Liver (tissue), 8 donors: ENCODE measurements at regions not wholly inside any gene's neighbourhood (a gene's known extent, or its start where the extent isn't known, plus 50 kb on each side); places are given as distances from the start of the nearest gene placed in this dataset.

Experiments used
- DNase-seq: peaks from one replicate; pipeline ENCODE4 v3.0.0-alpha.2; 2017; ENCODE audit warnings: low spot score
- H3K27ac ChIP-seq, 2 donors: one replicate each; pipeline ENCODE4 v1.7.0; 2013; ENCODE audit warnings: inconsistent platforms in 2 of 2, low read length in 2 of 2, control low read depth in 1 of 2, low read depth in 1 of 2, mild to moderate bottlenecking in 1 of 2
- H3K27me3 ChIP-seq, 4 donors: one replicate each; pipeline versions ENCODE4 v1.6.1 to v1.7.0; 2013; ENCODE audit warnings: low read length in 3 of 4, inconsistent platforms in 1 of 4, mild to moderate bottlenecking in 1 of 4, moderate library complexity in 1 of 4; ENCODE audit not compliant: control insufficient read depth in 4 of 4, insufficient read depth in 4 of 4
- H3K36me3 ChIP-seq, 4 donors: one replicate each; pipeline versions ENCODE4 v1.6.1 to v1.7.0; 2013; ENCODE audit warnings: low read length in 3 of 4, mild to moderate bottlenecking in 3 of 4, low read depth in 1 of 4, moderate library complexity in 1 of 4; ENCODE audit not compliant: control insufficient read depth in 4 of 4, insufficient read depth in 3 of 4
- H3K4me1 ChIP-seq, 4 donors: one replicate each; pipeline versions ENCODE4 v1.6.1 to v1.7.0; 2013; ENCODE audit warnings: low read length in 3 of 4, mild to moderate bottlenecking in 3 of 4, moderate library complexity in 1 of 4; ENCODE audit not compliant: control insufficient read depth in 4 of 4, insufficient read depth in 4 of 4
- H3K4me3 ChIP-seq, 3 donors: one replicate each; pipeline versions ENCODE4 v1.6.1 to v1.7.0; 2013; ENCODE audit warnings: low read length in 3 of 3, control low read depth in 1 of 3, low read depth in 1 of 3, mild to moderate bottlenecking in 1 of 3
- H3K9ac ChIP-seq, 2 donors: one replicate each; pipeline ENCODE4 v1.7.0; 2013; ENCODE audit warnings: low read length in 2 of 2, mild to moderate bottlenecking in 2 of 2, moderate library complexity in 2 of 2, control low read depth in 1 of 2, low read depth in 1 of 2
- H3K9me3 ChIP-seq, 4 donors: one replicate each; pipeline versions ENCODE4 v1.6.1 to v1.7.0; 2013; ENCODE audit warnings: low read length in 3 of 4; ENCODE audit not compliant: control insufficient read depth in 4 of 4
- ATF3 ChIP-seq: IDR thresholded peaks from 2 replicates; pipeline ENCODE4 v1.6.1; 2016; ENCODE audit warnings: antibody characterized with exemption
- CTCF ChIP-seq: fragments of 150-350 bp; IDR thresholded peaks from 2 replicates; pipeline ENCODE4 v1.5.1; 2017; ENCODE audit warnings: improper control_type of control experiment, low read depth, low read length; ENCODE audit not compliant: missing input control
- EGR1 ChIP-seq, 2 donors: IDR thresholded peaks; 2 replicates each; pipeline ENCODE4 v1.6.1; 2016 to 2018; ENCODE audit warnings: antibody characterized with exemption in 2 of 2, low read depth in 2 of 2
- FOXA1 ChIP-seq: IDR thresholded peaks from 2 replicates; pipeline ENCODE4 v1.6.1; 2016; ENCODE audit warnings: antibody characterized with exemption
- FOXA2 ChIP-seq: IDR thresholded peaks from 2 replicates; pipeline ENCODE4 v1.6.1; 2016; ENCODE audit warnings: antibody characterized with exemption
- GABPA ChIP-seq, 2 donors: IDR thresholded peaks in 1 of 2; conservative IDR thresholded peaks in 1 of 2; 2 replicates each; pipeline ENCODE4 v1.6.1; 2016; ENCODE audit warnings: antibody characterized with exemption in 2 of 2, mild to moderate bottlenecking in 1 of 2, moderate library complexity in 1 of 2
- HNF4A ChIP-seq, 2 donors: conservative IDR thresholded peaks; 2 replicates each; pipeline ENCODE4 v1.6.1; 2016; ENCODE audit warnings: antibody characterized with exemption in 2 of 2, mild to moderate bottlenecking in 2 of 2
- HNF4G ChIP-seq: IDR thresholded peaks from 2 replicates; pipeline ENCODE4 v1.6.1; 2016; ENCODE audit warnings: antibody characterized with exemption
- JUND ChIP-seq, 2 donors: IDR thresholded peaks; 2 replicates each; pipeline ENCODE4 v1.6.1; 2016; ENCODE audit warnings: antibody characterized with exemption in 2 of 2
- MAX ChIP-seq: IDR thresholded peaks from 2 replicates; pipeline ENCODE4 v1.6.1; 2016; ENCODE audit warnings: antibody characterized with exemption
- NR2F2 ChIP-seq: IDR thresholded peaks from 2 replicates; pipeline ENCODE4 v1.6.1; 2016; ENCODE audit warnings: antibody characterized with exemption
- RAD21 ChIP-seq, 2 donors: IDR thresholded peaks; 2 replicates each; pipeline ENCODE4 v1.6.1; 2016; ENCODE audit warnings: antibody characterized with exemption in 2 of 2, mild to moderate bottlenecking in 2 of 2
- REST ChIP-seq: IDR thresholded peaks from 2 replicates; pipeline ENCODE4 v1.6.1; 2016; ENCODE audit warnings: antibody characterized with exemption, mild to moderate bottlenecking
- RXRA ChIP-seq, 2 donors: IDR thresholded peaks; 2 replicates each; pipeline ENCODE4 v1.6.1; 2017 to 2018; ENCODE audit warnings: antibody characterized with exemption in 2 of 2, mild to moderate bottlenecking in 1 of 2
- SP1 ChIP-seq: IDR thresholded peaks from 2 replicates; pipeline ENCODE4 v1.6.1; 2018; ENCODE audit warnings: antibody characterized with exemption, mild to moderate bottlenecking
- TAF1 ChIP-seq: conservative IDR thresholded peaks from 2 replicates; pipeline ENCODE4 v1.6.1; 2016; ENCODE audit warnings: antibody characterized with exemption, mild to moderate bottlenecking
- YY1 ChIP-seq: IDR thresholded peaks from 2 replicates; pipeline ENCODE4 v1.6.1; 2016; ENCODE audit warnings: antibody characterized with exemption, mild to moderate bottlenecking
- ZBTB33 ChIP-seq: IDR thresholded peaks from 2 replicates; pipeline ENCODE4 v1.6.1; 2016; ENCODE audit warnings: antibody characterized with exemption
- WGBS: extraction: QIAGEN DNeasy Blood & Tissue Kit; methylation state at CpG from one replicate; pipeline ENCODE4 v1.1.7; 2013; 5-methylcytosine and 5-hydroxymethylcytosine counted together
- donor health status: healthy.
- donor health status: healthy.
- donor health status: healthy.
- donor health status: healthy.
- donor health status: healthy.

- 95% methylated on average over 11 of the region's 11 CpGs for WGBS
Measured at GRCh38 chrX:27381419-27381818, 81.7 kb downstream of the PPP4R3C start.

More at GRCh38 chrX:27381419-27381818, 81.7 kb downstream of the PPP4R3C start:
- Histone ChIP-seq H3K27me3 (no peaks in the 10 kb centered on the region), H3K36me3 (no peaks in the 10 kb centered on the region), H3K9me3 (no peaks in the 10 kb centered on the region), H3K27ac (no peak overlapping the region), H3K9ac (no peak overlapping the region), H3K4me1 (no peaks in the 10 kb centered on the region), H3K4me3 (no peak overlapping the region)
- no peak for DNase-seq
- no peak for TF ChIP-seq REST
- TF ChIP-seq JUND (IDR thresholded peaks at IDR 0.05) = no peak
- TF ChIP-seq NR2F2 = no peak
- no peak for TF ChIP-seq YY1
- TF ChIP-seq HNF4A (conservative IDR thresholded peaks at IDR 0.05) = no peak
- no peak for TF ChIP-seq MAX
- TF ChIP-seq RAD21 (IDR thresholded peaks at IDR 0.05) = no peak
- TF ChIP-seq ZBTB33 = no peak
- TF ChIP-seq HNF4G = no peak
- no peak for TF ChIP-seq GABPA (IDR thresholded peaks at IDR 0.05 in 1 of 2, conservative IDR thresholded peaks at IDR 0.05 in 1 of 2)
- TF ChIP-seq CTCF = no peak
- no peak for TF ChIP-seq SP1
- TF ChIP-seq RXRA (IDR thresholded peaks at IDR 0.05) = no peak
- no peak for TF ChIP-seq FOXA1
- TF ChIP-seq FOXA2 = no peak
- no peak for TF ChIP-seq TAF1
- no peak for TF ChIP-seq ATF3
- TF ChIP-seq EGR1 (IDR thresholded peaks at IDR 0.05; ENCODE audit: low read depth in 2 of 2) = no peak
